Choroid plexus epithelial cell (primary cell): ENCODE measurements at regions not wholly inside any gene's neighbourhood (a gene's known extent, or its start where the extent isn't known, plus 50 kb on each side); places are given as distances from the start of the nearest gene placed in this dataset.

Experiments used
- DNase-seq: peaks from one replicate; pipeline ENCODE4 v3.0.0-alpha.2; 2010; ENCODE audit warnings: low read depth
- H3K4me3 ChIP-seq: 2 replicates; pipeline ENCODE4 v1.5.1; 2011; ENCODE audit warnings: low read depth, mild to moderate bottlenecking, control low read depth, low read length, moderate library complexity
- CTCF ChIP-seq: conservative IDR thresholded peaks from 2 replicates; pipeline ENCODE4 v1.5.1; 2011; ENCODE audit warnings: low read depth, mild to moderate bottlenecking, control low read depth, inconsistent platforms, low read length, moderate library complexity

- no peak overlapping the region for H3K4me3 ChIP-seq
- no peak for TF ChIP-seq CTCF
- DNase-seq: no peak
Measured at GRCh38 chr7:53917637-53918036, 624.5 kb upstream of the VSTM2A start.

GRCh38 chr7:53920011-53920410 is 622.2 kb upstream of the VSTM2A start:
- TF ChIP-seq CTCF: no peak
- no peak overlapping the region for H3K4me3 ChIP-seq
- DNase-seq: no peak

GRCh38 chr7:53940483-53940882 is 601.7 kb upstream of the VSTM2A start:
- no peak for TF ChIP-seq CTCF
- no peak for DNase-seq
- no peak overlapping the region for H3K4me3 ChIP-seq

- no peak overlapping the region for H3K4me3 ChIP-seq
- no peak for DNase-seq
- TF ChIP-seq CTCF: no peak
Measured at GRCh38 chr7:53947732-53948131, 594.4 kb upstream of the VSTM2A start.

- no peak for DNase-seq
- no peak overlapping the region for H3K4me3 ChIP-seq
- TF ChIP-seq CTCF: no peak
Measured at GRCh38 chr7:53965716-53966115, 576.5 kb upstream of the VSTM2A start.

GRCh38 chr7:53983480-53983879 is 558.7 kb upstream of the VSTM2A start:
- no peak overlapping the region for H3K4me3 ChIP-seq
- DNase-seq: no peak
- no peak for TF ChIP-seq CTCF

- DNase-seq: no peak
- TF ChIP-seq CTCF: no peak
- H3K4me3 ChIP-seq: no peak overlapping the region
Measured at GRCh38 chr7:53984776-53985175, 557.4 kb upstream of the VSTM2A start.
